HG03135 (cell line): ENCODE measurements at regions not wholly inside any gene's neighbourhood (a gene's known extent, or its start where the extent isn't known, plus 50 kb on each side); places are given as distances from the start of the nearest gene placed in this dataset.
"Not testable (repeated sequence)": the region's sequence is repeated elsewhere in the genome, so short reads cannot be mapped to it uniquely, and the experiment has no call there.

ENCODE experiments used
- ATAC-seq: cut with Tn5 transposase; IDR thresholded peaks from one replicate; pipeline ENCODE4 v1.9.1; 2021; ENCODE audit warnings: mild to moderate bottlenecking, moderate library complexity; ENCODE audit not compliant: unreplicated experiment

DNA sequence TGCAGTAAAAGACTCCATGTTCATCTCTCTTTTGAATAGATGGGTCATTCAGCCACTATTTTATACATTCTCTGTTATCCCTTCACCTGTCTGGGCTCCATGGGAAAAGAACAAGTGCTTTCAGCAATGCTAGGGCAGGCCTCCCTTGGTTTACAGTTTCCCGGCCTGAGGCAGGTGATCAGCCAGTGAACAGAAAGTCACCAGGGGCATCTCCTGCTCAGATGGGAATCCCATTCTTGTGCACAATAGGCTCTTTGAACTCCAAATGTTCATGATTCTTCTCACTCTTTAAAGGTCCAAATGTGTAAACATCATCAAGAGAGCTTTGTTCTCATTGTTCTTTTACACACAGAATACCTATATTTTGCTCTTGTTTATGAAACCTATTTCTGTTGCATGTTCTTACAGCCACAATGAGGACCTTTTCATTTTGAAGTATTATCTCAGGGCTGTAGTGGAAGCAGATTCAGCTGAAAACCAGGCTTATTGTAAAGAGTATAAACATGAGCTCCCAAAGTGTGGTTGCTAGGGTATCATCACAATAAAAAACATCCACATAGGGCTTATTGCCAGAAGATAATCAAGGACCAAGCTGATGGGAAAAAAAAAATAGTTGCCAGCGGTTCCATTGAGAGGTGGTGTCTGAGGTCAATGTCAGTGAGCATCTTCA, 267.1 kb upstream of the SGK1 start:
- no peak for ATAC-seq

DNA sequence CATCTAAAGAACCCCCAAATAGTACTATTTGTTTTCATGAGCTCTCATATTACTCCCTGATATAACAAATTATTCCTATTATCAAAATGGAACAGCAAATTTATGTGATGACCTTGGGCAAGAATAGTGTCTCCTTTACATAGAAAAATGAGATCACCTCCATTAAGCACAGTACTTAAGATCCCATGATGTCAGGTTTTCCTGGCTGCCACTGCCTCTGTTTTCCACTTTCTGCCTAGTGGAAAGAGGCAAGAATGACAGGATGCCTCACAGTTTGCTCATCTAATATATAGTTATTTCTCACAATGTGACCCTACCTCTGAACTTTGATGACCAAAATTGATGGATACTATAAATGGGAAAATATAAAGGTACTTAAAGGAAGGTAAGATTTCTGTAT, 260.1 kb upstream of the SGK1 start:
- no peak for ATAC-seq

DNA sequence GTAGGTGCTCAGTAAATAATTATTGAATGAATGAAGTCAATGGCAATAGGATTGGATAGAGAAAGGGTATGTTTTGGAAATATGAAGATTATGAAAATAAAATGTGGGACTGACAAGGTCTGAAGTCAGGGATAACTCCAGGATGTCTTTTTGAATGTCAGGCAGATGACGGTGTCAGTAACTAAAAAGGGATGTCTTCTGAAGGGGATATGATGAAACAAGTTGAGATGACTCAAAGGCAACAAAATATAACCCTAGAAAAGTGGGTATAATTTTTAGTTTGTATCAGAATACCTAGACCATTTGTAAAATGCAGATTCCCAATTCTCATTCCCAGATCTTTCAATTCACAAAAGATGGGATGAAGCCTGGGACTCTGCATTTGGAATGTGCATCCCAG, 257.3 kb upstream of the SGK1 start:
- ATAC-seq = no peak

DNA sequence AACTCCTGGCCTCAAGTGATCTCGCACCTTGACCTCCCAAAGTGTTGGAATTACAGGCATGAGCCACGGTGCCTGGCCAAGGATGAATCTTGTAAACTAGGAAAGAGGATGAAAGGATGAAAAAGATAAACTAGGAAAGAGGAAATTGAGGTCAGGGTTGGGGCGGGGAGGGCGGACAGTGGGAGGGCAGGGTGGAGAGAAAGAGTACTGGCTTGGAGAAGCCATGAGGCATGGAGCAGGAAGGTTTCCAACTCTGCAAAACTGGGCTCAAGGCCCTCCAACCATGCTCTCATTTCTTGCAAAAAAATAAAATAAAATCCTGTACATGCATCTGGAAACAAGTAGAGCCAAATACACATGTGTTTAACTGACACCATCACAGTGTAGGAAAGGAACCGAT, 256.6 kb upstream of the SGK1 start:
- ATAC-seq = no peak

DNA sequence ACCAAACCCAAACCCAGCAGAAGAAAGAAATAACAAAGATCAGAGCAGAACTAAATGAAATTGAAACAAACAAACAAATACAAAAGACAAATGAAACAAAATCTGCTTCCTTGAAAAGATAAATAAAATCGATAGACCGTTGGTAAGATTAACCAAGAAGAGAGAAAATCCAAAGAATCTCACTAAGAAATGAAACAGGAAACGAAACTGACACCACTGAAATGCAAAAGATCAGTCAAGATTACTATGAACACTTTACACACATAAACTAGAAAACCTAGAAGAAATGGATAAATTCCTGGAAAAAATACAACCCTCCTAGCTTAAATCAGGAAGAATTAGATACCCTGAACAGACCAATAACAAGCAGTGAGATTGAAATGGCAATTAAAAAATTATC, 252.1 kb upstream of the SGK1 start:
- ATAC-seq = not testable (repeated sequence)

DNA sequence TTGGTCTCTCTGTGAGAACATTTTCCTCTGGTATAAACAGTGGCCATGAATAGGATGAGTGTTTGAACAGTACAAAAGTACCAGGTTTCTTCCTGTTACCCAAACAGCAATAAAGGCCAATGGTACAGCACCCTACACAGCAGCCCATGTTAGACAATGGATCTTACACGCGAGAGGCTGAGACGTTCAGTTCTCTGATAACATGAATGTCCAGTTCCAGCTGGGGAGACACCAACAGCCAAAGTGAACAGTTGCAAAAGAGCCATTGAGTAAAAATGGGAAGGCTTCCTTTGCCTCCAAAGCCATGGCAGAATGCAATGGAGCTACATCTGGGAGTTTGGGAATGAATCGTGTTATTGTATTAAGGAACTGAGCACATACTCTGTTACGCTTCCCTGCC, 246.8 kb upstream of the SGK1 start:
- ATAC-seq = no peak

DNA sequence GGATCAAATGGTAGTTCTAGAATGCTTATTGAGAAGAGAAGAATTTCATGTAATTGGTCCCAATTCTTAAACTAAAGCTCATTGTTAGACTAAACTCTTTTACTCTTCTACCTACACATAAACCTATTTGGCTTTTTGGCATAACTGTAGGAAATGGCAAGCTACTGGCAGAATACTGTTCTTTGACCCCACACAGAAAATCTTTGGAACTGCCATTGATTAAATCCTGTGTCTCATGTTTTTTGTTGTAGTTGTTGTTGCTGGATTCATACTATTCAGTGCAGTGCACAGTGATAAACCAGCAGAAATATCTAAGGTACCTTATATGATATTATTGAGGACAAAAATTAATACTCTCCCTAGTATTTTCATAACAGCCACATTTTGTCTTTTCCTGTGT, 242.1 kb upstream of the SGK1 start:
- ATAC-seq = no peak

DNA sequence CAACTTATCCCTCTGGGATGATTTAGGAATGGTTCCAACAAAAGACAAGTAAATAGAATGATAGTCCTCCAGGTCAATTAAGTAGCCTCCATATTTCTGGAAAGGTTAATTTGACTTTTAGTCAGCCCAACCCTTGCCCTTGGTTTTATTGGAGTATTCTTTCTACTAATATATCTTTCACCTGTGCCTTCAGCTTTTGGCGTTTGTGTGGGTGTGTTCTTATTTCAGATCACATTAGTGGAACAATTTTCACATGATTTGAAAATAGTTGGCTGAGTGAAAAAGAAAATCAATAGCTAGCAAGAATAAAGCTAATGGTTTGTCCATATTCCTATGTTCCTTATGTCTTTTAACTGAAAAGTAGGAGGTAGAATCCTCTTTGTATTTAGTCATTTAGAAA, 239.6 kb upstream of the SGK1 start:
- ATAC-seq = no peak

DNA sequence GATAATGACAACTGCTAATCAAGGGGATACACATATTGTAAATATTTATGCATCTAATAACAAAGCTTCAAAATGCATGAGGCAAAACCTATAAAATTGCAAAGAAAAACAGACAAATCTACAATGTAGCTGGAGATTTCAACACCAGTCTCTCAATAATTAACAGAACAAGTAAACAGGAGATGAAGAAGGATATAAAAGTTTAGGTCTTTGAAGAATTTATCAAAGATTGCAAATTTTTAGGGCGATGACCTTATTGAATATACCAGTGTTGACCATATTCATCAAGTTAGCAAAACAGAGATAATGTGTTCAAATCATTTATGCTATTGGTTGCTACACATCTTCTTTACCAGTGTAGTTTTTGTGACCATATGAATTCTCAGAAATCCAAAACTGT, 237.8 kb upstream of the SGK1 start:
- ATAC-seq = no peak

DNA sequence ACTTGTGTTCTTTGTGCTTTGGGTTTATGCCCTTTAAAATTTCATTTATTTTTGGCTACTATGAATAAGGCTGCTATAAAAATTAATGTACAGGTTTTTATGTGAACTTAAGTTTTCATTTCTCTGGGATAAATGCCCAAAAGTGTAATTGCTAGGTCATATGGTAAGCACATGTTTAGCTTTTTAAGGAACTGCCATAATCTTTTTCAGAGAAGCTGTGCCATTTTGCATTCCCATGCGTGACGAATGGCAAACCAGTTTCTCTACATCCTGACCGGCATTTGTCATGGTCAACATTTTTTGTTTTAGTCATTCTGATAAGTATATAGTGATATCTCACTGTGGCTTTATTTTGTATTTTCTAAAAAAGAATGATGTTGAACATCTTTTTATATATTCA, 236.0 kb upstream of the SGK1 start:
- ATAC-seq = no peak

DNA sequence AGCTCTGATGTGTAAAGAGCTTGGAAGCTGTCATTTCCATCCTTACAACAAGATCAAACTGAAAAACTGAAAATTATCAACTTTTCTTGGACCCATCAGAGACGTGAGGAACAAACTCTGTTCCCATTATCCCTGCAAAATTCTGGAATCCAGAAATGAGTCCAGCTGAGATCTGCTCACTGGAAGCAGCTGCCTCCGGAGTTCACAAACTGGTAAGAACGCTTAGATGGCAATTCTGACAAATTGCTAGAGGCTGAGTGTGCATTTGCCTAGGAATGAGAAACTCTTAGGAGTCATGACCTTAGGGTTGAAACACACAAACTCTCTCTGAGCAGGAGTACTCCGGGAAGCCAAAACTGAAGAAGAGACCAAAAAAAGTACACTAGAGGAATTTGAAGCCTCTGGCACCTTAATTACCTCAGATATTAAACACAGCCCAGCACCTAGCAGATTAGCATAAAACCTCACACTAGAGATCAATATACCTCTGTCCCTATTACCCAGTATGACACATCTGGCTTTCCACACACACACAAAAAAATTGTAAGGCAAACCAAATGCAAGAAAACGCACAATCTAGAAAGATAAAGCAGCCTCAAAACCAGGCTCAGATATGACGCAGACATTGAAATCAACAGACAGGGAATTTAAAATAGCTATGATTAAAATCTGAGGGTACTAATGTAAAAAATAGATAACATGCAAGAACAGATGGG, 233.5 kb upstream of the SGK1 start:
- ATAC-seq = no peak

DNA sequence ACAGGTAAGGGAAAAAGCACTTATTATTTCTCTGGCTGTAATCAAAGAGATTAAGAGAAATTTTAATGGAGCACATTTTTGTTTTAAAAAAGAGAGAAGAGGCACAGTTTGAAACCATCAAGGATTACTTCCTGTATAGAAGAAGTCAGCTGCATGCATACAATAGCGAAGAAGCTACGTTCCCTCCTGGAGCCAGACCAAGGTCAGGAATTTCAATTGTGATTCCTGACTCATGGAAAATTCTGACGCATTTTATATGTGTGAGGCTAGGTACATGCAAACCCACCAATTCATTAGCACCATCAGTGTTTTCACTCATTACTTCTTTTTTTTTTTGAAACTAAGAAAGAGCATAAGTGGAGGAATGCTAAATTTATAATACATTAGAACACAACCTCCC, 232.7 kb upstream of the SGK1 start:
- ATAC-seq = no peak

DNA sequence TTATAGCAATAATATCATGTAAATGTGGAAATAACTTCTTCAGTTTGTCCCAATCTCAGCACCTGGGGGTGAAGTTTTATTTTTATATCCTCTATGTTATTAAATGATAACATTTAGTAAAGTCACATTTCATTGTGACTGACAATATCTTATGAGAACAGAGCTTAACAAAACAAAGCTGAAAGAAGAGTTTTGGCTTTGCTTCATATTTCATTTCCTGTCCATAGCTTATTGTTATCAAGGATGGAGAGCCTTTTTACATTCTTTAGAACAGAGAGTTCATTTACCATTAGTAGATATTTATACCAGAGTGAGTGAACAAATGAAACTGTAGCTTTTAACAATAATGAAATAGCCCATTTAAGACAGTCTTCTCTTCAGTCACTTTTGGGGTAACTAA, 231.9 kb upstream of the SGK1 start:
- no peak for ATAC-seq

DNA sequence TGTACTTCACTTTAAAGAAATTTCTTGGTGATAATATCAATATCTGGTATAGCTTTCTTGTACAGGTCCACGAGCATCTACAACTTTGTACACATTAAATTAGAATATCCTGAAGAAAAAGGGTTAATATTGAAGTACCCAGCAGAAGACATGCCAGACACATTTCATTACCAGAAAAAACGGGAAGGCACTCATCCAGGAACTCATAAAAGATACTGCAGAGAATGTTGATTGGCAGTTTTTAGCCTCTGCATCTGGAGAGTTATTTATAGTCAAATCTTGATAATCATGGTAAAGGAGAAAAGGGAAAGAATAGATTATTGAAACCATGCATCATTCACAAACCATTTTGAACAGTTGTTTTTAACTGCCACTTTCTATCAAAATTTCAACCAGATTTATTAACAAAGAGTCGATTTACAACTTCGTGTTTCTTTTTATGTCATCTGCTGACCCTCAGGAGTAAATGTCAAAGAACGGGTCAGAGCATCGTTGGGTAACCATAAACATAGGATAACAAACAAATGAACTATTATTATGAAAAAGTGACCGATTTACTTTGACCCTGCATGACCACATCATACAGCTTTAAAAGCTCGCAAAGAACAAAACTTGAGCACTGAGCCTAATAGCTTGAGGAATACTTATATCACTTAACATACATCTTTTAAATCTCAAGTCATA, 229.2 kb upstream of the SGK1 start:
- ATAC-seq = no peak

DNA sequence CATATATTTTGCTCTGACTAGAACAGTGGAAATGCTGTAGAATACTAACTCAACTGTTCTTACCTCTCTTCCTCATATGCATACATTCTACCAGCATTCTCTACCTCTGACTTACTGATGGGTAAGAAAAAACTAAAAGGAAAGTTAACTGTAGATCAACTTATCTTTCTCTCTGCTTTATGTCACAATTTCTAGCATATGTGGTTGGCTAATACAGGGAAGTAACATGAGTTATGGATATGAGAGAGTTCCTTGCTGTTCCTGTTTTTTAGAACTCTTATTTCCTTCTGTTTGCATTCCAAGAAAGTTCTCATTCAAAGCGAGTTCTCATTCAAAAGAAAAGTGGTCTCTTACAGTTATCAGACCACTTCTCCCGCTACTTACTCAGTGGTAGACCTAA, 226.8 kb upstream of the SGK1 start:
- no peak for ATAC-seq

DNA sequence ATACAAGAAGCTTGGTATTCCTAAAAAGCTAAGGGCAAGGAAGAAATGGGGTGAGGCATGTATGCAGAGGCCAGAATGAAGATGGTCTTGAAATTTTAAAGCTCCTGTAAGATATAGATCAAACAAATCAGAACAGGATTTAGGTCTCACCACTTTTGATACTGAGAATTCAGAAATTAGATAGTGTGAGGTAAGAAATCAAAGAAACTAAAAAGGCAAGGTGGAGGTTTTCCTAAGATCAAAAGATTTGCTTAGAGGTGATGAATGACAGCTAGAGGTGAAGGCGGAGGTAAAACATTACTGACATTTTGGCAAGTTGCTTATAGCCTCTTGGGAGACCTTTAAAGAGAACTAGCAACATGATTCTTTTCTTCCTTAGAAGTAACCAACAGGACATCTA, 225.2 kb upstream of the SGK1 start:
- ATAC-seq = no peak

DNA sequence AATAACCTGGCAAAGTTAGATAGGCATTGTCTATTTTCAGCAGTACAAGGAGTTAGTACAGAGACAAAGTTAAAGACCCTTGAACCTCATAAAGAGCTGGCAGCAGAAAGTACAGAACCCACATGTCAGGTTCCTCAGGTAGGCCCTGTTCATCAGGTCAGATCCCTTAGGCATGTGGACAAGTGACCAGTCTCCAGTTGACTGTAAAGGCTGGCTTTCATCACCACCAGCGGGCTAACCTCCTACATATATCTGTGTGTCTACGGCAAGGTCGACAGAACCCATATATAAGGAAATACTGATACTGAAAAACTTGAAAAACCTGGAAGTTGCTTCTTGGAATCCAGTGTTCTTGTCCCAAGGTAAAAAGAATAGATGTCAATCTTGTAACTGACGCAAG, 223.1 kb upstream of the SGK1 start:
- no peak for ATAC-seq

DNA sequence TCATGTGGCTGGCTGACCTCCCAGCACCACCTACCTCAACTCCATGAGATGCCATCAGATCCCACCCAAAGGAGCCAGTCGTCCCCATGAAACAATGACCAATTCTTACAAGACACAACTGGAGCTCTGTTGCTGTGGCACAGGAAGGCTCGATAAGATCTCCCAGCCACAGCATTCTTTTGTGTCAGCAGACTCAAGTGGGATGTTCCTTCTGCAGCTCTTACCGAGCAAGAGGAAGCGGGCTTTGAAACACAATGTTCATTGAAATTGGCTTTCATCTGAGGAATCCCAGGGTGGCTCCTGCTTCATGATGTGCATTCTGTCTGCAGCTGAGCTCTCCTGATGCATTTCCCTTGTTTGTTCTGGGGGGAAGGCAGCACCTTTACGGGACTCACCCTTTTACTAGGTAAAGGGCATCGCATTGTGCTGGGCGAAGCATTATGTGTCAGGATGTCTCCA, 222.0 kb upstream of the SGK1 start:
- no peak for ATAC-seq

DNA sequence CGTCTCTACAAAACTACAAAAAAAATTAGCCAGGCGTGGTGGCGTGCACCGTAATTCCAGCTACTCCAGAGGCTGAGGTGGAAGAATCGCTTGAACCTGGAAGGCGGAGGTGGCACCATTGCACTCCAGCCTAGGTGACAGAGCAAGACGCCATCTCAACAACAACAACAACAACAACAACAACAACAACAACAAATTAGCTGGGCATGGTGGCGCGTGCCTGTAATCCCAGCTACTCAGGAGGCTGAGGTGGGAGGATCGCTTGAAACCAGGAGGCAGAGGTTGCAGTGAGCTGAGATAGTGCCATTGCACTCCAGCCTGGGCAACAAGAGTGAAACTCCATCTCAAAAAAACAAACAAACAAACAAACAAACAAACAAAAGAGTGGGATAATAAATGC, 219.9 kb upstream of the SGK1 start:
- not testable (repeated sequence) for ATAC-seq

DNA sequence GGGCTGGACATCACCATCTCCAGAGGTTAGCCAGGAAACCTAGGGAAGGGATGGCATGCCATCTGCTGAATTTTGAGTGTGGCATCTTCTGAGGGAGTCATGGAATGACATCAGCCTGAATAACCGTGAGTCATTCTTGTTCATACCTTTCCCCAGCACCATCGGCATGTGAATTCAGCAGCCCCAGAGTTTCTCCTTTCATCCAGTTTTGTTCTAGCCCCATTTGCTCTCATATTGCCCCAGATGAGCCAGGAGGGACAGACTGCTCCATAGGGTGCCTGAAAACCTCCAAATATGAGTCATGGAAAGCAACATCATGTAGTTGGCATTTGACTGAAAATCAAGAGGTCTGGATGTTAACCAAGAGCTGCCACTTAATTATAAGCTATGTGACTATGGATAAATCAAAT, 219.2 kb upstream of the SGK1 start:
- ATAC-seq = no peak

DNA sequence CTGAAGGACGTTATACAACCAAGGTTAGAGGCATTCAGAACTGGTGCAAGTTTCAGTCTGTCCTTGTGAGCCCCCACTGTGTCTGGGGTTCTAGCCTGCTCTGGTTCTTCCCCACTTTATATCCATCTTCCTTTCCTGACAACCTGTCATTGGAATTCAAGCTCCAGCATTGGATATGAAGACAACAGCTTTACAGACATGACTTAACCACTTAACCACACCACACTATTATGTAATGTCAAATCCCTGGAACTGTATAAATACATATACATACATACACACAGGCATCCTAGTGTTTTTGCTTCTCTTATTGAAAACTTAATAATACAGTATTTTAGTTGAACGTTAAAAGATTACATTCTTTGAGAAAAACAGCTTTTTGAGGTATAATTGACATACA, 217.9 kb upstream of the SGK1 start:
- no peak for ATAC-seq

DNA sequence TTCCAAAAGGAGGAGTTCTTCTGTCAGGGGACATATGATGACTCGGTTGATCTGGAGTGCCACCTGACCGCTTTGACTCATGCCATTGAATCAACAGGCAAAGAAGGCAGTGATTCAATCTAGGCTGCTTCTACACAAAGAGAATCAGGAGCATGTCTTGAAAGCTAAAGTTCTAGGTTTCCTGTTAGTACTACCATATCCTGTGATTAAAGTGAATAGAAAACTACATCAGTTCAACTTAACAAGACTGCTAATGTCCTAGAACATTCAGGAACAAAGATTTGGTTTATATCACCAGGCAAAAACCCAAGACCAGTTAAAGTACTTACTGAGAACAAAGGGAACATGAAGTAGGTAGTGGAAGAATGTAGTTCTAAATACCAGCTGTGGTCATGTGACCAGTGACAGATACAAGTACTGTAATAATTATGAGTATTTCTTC, 216.8 kb upstream of the SGK1 start:
- no peak for ATAC-seq
